C4-2B (cell line): ENCODE measurements at regions not wholly inside any gene's neighbourhood (a gene's known extent, or its start where the extent isn't known, plus 50 kb on each side); places are given as distances from the start of the nearest gene placed in this dataset.

Experiments used
- ZFX ChIP-seq: fragments of 450-650 bp; IDR thresholded peaks from 2 replicates; pipeline ENCODE4 v1.6.1; 2017
- TF ChIP-seq, protein P1 (sequence below): fragments of 450-650 bp; conservative IDR thresholded peaks from 2 replicates; pipeline ENCODE4 v1.5.1; 2017; ENCODE audit warnings: mild to moderate bottlenecking

- TF ChIP-seq, protein P1, sequence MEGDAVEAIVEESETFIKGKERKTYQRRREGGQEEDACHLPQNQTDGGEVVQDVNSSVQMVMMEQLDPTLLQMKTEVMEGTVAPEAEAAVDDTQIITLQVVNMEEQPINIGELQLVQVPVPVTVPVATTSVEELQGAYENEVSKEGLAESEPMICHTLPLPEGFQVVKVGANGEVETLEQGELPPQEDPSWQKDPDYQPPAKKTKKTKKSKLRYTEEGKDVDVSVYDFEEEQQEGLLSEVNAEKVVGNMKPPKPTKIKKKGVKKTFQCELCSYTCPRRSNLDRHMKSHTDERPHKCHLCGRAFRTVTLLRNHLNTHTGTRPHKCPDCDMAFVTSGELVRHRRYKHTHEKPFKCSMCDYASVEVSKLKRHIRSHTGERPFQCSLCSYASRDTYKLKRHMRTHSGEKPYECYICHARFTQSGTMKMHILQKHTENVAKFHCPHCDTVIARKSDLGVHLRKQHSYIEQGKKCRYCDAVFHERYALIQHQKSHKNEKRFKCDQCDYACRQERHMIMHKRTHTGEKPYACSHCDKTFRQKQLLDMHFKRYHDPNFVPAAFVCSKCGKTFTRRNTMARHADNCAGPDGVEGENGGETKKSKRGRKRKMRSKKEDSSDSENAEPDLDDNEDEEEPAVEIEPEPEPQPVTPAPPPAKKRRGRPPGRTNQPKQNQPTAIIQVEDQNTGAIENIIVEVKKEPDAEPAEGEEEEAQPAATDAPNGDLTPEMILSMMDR, result no peak
- no peak for TF ChIP-seq ZFX
These were observed 1295.8 kb upstream of the ADGRL3 start for GRCh38 chr4:59904331-59904730.
